ENCODE measurements at regions not wholly inside any gene's neighbourhood (a gene's known extent, or its start where the extent isn't known, plus 50 kb on each side); places are given as distances from the start of the nearest gene placed in this dataset.

DNA sequence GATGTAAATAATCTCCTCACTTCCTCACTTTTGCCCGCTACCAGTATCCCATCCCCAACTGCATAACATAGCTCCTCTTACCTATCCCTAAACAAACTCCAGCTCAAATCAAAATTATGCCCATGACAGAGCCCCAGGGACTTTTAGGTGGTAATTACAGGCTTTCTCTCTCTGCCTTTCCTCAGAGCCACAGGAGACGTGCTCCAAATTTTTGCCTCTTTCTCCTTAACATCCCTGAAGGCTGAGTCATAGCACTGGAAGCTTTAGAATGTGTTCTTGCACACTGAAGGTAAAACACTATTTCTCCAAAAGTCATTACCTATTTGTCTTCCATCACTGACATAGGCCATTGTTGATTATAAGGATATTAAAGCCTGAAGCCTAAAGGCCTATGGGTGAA, 263.5 kb upstream of the PLD5 start:
- H3K4me3 ChIP-seq (ENCODE audit: low read depth, low read length), result no peak overlapping the region
- no peak for DNase-seq (ENCODE audit: low read depth)
- no peak for TF ChIP-seq CTCF (IDR thresholded peaks at IDR 0.05; ENCODE audit: insufficient read depth, low read depth, low read length, missing control alignments)

DNA sequence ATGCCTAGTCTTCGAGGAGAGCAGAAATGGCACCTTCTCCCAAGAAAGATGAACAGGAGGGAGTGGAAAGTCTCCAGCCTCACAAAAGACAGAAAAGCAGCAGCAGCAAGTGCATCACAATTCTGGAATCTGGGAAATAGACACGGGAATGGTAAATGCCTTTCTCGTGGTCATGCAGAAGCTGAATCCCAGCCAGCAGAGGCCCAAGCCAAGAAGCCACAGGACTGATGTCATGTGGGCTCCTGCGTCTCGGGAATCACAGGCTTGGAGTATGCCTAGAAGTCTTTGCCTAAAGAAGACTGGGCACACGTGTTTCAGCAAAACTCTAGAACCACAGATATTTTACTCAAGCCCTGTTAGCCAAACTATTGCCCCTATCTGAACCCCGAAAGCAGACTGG, 260.3 kb upstream of the PLD5 start:
- no peak for DNase-seq (ENCODE audit: low read depth)
- no peak overlapping the region for H3K4me3 ChIP-seq (ENCODE audit: low read depth, low read length)
- TF ChIP-seq CTCF (IDR thresholded peaks at IDR 0.05; ENCODE audit: insufficient read depth, low read depth, low read length, missing control alignments), result no peak

GRCh38 chr1:242784084-242784483, 259.6 kb upstream of the PLD5 start:
- no peak overlapping the region for H3K4me3 ChIP-seq (ENCODE audit: low read depth, low read length)
- DNase-seq (ENCODE audit: low read depth), result peak; percentile 13
- TF ChIP-seq CTCF (IDR thresholded peaks at IDR 0.05; ENCODE audit: insufficient read depth, low read depth, low read length, missing control alignments), result no peak

DNA sequence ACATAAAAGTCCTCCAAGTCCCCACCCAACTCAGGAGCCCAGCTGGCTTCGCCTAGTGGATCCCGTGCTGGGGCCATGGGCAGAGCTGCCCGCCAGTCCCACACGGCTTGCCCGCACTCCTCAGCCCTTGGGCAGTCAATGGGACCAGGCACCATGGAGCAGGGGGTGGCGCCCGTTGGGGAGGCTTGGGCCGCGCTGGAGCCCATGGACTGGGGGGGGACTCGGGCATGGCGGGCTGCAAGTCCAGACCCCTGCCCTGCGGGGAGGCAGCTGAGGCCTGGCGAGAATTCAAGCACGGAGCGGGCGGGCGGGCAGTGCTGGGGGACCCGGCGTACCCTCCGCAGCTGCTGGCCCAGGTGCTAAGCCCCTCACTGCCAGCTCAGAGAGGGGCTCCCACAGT, 249.8 kb upstream of the PLD5 start:
- TF ChIP-seq CTCF (IDR thresholded peaks at IDR 0.05; ENCODE audit: insufficient read depth, low read depth, low read length, missing control alignments), result no peak
- DNase-seq (ENCODE audit: low read depth), result no peak
- no peak overlapping the region for H3K4me3 ChIP-seq (ENCODE audit: low read depth, low read length)

GRCh38 chr1:242770366-242770765, 245.9 kb upstream of the PLD5 start:
- H3K4me3 ChIP-seq (ENCODE audit: low read depth, low read length), result no peak overlapping the region
- no peak for TF ChIP-seq CTCF (IDR thresholded peaks at IDR 0.05; ENCODE audit: insufficient read depth, low read depth, low read length, missing control alignments)
- no peak for DNase-seq (ENCODE audit: low read depth)

GRCh38 chr1:242764161-242764560, 239.7 kb upstream of the PLD5 start:
- DNase-seq (ENCODE audit: low read depth), result no peak
- TF ChIP-seq CTCF (IDR thresholded peaks at IDR 0.05; ENCODE audit: insufficient read depth, low read depth, low read length, missing control alignments), result no peak
- no peak overlapping the region for H3K4me3 ChIP-seq (ENCODE audit: low read depth, low read length)

DNA sequence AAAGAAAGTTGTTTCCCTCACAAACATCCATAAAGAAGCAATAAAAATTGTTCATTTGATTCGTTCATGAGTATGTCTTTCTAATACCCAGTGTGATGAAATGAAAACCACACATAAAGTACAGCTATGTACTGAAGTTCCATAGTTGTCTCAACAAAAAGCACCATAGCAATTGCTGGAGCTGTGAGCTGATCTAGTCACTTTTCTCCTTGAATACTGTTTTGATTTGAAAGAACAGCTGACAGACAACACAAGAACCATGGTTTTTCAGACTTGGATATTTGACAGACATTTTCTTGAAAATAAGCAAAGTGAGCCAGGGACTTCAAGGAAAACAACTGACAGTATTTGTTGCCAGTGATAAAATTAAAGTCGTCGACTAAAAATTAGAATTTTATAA, 237.1 kb upstream of the PLD5 start:
- DNase-seq (ENCODE audit: low read depth), result no peak
- H3K4me3 ChIP-seq (ENCODE audit: low read depth, low read length), result no peak overlapping the region
- TF ChIP-seq CTCF (IDR thresholded peaks at IDR 0.05; ENCODE audit: insufficient read depth, low read depth, low read length, missing control alignments), result no peak

Measured in GM12865 (cell line).